C4-2B (cell line): ENCODE measurements at regions not wholly inside any gene's neighbourhood (a gene's known extent, or its start where the extent isn't known, plus 50 kb on each side); places are given as distances from the start of the nearest gene placed in this dataset.

ENCODE experiments used
- ZFX ChIP-seq: fragments of 450-650 bp; IDR thresholded peaks from 2 replicates; pipeline ENCODE4 v1.6.1; 2017
- TF ChIP-seq, protein P1 (sequence below): fragments of 450-650 bp; conservative IDR thresholded peaks from 2 replicates; pipeline ENCODE4 v1.5.1; 2017; ENCODE audit warnings: mild to moderate bottlenecking

DNA sequence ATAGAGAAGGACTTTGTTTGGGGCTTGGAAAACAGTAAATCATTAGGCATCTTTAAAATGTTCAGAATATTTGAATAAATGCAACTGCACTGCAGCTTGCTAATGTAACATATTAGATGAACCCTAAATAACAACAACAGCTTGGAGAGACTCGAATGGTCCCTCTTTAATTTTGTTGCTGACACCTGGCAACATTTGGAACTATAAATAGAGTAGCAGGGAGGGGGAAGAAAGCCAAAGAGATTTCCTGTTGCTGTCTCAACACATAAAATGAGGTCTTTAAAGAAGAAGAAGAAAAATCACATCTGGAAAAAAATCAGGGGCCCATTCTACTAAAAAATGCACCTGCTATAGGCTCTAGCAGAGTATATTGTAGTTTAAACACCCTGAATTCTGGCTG lies 49.9 kb upstream of the DPPA4 start:
- TF ChIP-seq, protein P1, sequence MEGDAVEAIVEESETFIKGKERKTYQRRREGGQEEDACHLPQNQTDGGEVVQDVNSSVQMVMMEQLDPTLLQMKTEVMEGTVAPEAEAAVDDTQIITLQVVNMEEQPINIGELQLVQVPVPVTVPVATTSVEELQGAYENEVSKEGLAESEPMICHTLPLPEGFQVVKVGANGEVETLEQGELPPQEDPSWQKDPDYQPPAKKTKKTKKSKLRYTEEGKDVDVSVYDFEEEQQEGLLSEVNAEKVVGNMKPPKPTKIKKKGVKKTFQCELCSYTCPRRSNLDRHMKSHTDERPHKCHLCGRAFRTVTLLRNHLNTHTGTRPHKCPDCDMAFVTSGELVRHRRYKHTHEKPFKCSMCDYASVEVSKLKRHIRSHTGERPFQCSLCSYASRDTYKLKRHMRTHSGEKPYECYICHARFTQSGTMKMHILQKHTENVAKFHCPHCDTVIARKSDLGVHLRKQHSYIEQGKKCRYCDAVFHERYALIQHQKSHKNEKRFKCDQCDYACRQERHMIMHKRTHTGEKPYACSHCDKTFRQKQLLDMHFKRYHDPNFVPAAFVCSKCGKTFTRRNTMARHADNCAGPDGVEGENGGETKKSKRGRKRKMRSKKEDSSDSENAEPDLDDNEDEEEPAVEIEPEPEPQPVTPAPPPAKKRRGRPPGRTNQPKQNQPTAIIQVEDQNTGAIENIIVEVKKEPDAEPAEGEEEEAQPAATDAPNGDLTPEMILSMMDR = no peak
- no peak for TF ChIP-seq ZFX
